BJ (cell line): ENCODE measurements at regions not wholly inside any gene's neighbourhood (a gene's known extent, or its start where the extent isn't known, plus 50 kb on each side); places are given as distances from the start of the nearest gene placed in this dataset.

Source experiments
- CTCF ChIA-PET: fragments of 350-600 bp; formaldehyde crosslinking; extraction: SDS; loops from one replicate; lab custom pipeline; 2021; ENCODE audit warnings: antibody characterized with exemption, inconsistent platforms; lab: Yijun Ruan, JAX
- POLR2A ChIA-PET: fragments of 300-600 bp; sonication (Branson Sonifier 250); formaldehyde crosslinking; extraction: SDS; loops from one replicate; lab custom pipeline; 2021; ENCODE audit warnings: antibody characterized with exemption; lab: Charles Lee
- DNase-seq: peaks from one replicate; pipeline ENCODE4 v3.0.0-alpha.2; 2011; ENCODE audit warnings: low read depth
- H3K27me3 ChIP-seq: 2 replicates; pipeline ENCODE4 v1.6.0; 2011; ENCODE audit warnings: low read length; ENCODE audit not compliant: control insufficient read depth, insufficient read depth
- H3K36me3 ChIP-seq: 2 replicates; pipeline ENCODE4 v1.5.1; 2011; ENCODE audit warnings: low read length; ENCODE audit not compliant: control insufficient read depth, insufficient read depth
- H3K4me3 ChIP-seq: 2 replicates; pipeline ENCODE4 v1.5.1; 2011; ENCODE audit warnings: low read depth, mild to moderate bottlenecking, control low read depth, low read length
- CTCF ChIP-seq: IDR thresholded peaks from 2 replicates; pipeline ENCODE4 v1.5.1; 2011; ENCODE audit warnings: low read depth, mild to moderate bottlenecking, control low read depth, inconsistent platforms, low read length, moderate library complexity; ENCODE audit not compliant: insufficient read depth

DNA sequence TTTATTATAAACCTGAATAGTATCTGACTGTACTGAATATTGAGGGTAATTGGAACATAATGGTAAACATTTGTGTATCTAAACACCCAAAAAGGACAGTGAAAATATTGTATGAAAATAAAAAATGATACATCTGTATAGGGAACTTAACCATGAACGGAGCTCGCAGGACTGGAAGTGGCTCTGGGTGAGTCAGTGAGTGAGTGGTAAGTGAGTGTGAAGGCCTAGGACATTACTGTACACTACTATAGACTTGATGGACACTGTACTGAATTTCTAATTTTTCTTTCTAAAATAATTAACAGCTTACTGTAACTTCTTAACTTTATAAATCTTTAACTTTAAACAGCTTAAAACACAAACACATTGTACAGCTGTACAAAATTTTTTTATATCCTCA, 454.5 kb upstream of the FZD8 start:
- no peaks in the 10 kb centered on the region for H3K36me3 ChIP-seq
- no peak for TF ChIP-seq CTCF
- no peak for DNase-seq
- H3K4me3 ChIP-seq, result no peak overlapping the region
- CTCF ChIA-PET, result interaction anchor here (0.7 kb wide), 1 partner anchor 16 kb away, joined by 3 read pairs; no protein-coding TSS in a partner anchor
- POLR2A ChIA-PET, result no interaction called here
- no peaks in the 10 kb centered on the region for H3K27me3 ChIP-seq

DNA sequence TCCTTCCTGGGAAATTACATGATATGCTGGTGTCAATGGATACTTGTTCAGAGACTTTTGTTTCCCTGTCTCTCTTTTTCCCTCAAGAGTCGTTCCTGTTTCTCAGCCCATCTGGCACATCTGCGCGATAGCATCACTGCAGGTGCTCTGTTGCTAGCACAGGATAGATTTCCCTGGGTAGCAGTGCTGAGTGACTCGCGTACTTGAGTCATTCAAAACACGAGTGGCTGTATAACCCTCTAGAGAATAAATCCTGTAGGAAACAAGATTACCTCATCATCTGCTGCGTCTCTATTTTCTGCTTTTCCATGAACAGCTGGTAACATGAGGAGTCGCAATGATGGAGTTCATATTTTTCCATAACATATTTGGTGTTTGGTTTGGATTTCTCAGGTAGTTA, 452.0 kb upstream of the FZD8 start:
- CTCF ChIA-PET, result no interaction called here
- no peaks in the 10 kb centered on the region for H3K36me3 ChIP-seq
- H3K4me3 ChIP-seq, result no peak overlapping the region
- no peaks in the 10 kb centered on the region for H3K27me3 ChIP-seq
- POLR2A ChIA-PET, result no interaction called here
- TF ChIP-seq CTCF, result no peak
- no peak for DNase-seq

DNA sequence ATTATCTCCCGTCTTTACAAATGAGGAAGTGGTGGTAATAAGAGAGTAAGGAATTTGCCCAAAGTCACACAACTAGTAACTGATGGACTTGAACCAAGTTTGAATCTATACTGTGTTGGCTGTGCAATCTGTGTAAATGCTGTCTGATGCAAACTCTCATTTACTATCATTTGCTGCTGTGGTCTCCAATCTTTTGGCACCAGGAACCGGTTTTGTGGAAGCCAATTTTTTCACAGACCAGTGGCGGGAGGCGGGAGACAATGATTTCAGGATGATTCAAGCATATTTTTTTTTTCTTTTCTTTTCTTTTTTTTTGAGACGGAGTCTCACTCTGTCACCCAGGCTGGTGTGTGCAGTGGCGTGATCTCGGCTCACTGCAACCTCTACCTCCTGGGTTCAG, 450.0 kb upstream of the FZD8 start:
- TF ChIP-seq CTCF, result no peak
- Histone ChIP-seq H3K27me3 (no peaks in the 10 kb centered on the region), H3K4me3 (no peak overlapping the region), H3K36me3 (no peaks in the 10 kb centered on the region)
- POLR2A ChIA-PET, result no interaction called here
- CTCF ChIA-PET, result no interaction called here
- no peak for DNase-seq

DNA sequence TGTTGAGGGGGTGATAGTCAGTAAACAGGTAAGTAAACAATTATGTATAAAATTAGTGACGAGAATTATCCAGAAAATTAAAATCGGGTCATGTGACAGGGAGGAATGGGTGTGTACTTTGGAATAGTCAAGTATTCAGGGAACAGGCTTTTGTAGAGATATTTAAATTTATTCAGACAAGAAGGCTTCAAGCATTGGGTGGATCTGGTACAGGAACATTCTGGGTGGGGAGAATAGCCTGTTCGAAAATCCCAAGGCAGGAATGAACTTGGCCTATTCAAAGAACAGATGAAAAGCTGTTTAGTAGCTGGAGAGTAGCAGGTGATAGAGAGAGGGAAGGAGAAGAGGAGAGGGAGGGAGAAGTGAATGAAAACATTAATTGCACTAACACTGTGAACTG, 448.9 kb upstream of the FZD8 start:
- Histone ChIP-seq H3K4me3 (no peak overlapping the region), H3K36me3 (no peaks in the 10 kb centered on the region), H3K27me3 (no peaks in the 10 kb centered on the region)
- no peak for TF ChIP-seq CTCF
- no peak for DNase-seq
- CTCF ChIA-PET, result no interaction called here
- POLR2A ChIA-PET, result no interaction called here

GRCh38 chr10:36089790-36090440, 447.8 kb upstream of the FZD8 start:
- H3K36me3 ChIP-seq, result no peaks in the 10 kb centered on the region
- CTCF ChIA-PET, result no interaction called here
- no peak for TF ChIP-seq CTCF
- H3K27me3 ChIP-seq, result no peaks in the 10 kb centered on the region
- DNase-seq, result no peak
- POLR2A ChIA-PET, result no interaction called here
- no peak overlapping the region for H3K4me3 ChIP-seq
